Mesothelial cell of epicardium (in vitro differentiated cells): ENCODE measurements at regions not wholly inside any gene's neighbourhood (a gene's known extent, or its start where the extent isn't known, plus 50 kb on each side); places are given as distances from the start of the nearest gene placed in this dataset.

Experiments used
- DNase-seq, 2 experiments: peaks; one replicate each; pipeline ENCODE4 v3.0.0; 2021; ENCODE audit warnings: low spot score in 2 of 2; ENCODE audit not compliant: unreplicated experiment in 2 of 2
- H3K27ac Mint-ChIP-seq: 2 replicates; pipeline ENCODE4 v1.8.0; 2021; ENCODE audit warnings: mixed read lengths
- H3K27me3 Mint-ChIP-seq: 2 replicates; pipeline ENCODE4 v1.8.0; 2021; ENCODE audit warnings: low read depth, mixed read lengths
- H3K36me3 Mint-ChIP-seq: 2 replicates; pipeline ENCODE4 v1.8.0; 2021; ENCODE audit warnings: mixed read lengths
- H3K4me1 Mint-ChIP-seq: 2 replicates; pipeline ENCODE4 v1.8.0; 2021; ENCODE audit warnings: mixed read lengths
- H3K4me3 Mint-ChIP-seq: 2 replicates; pipeline ENCODE4 v1.8.0; 2021; ENCODE audit warnings: mild to moderate bottlenecking, moderate library complexity, mixed read lengths
- H3K9me3 Mint-ChIP-seq: 2 replicates; pipeline ENCODE4 v1.8.0; 2021; ENCODE audit warnings: mixed read lengths
- TF ChIP-seq, protein P1 (sequence below): fragments of 200-600 bp; sonication (generic); IDR thresholded peaks from one replicate; pipeline ENCODE4 v1.5.0; 2021; ENCODE audit warnings: antibody characterized with exemption; ENCODE audit not compliant: unreplicated experiment

GRCh38 chr5:158300256-158300655 lies 441.3 kb upstream of the CLINT1 start:
- DNase-seq: no peak
- Mint-ChIP-seq H3K36me3 (no peaks in the 10 kb centered on the region), H3K9me3 (peaks cover 21% of the 10 kb centered on the region), H3K27ac (no peak overlapping the region), H3K27me3 (peaks cover 11% of the 10 kb centered on the region), H3K4me1 (no peaks in the 10 kb centered on the region), H3K4me3 (no peak overlapping the region)
- TF ChIP-seq, protein P1, sequence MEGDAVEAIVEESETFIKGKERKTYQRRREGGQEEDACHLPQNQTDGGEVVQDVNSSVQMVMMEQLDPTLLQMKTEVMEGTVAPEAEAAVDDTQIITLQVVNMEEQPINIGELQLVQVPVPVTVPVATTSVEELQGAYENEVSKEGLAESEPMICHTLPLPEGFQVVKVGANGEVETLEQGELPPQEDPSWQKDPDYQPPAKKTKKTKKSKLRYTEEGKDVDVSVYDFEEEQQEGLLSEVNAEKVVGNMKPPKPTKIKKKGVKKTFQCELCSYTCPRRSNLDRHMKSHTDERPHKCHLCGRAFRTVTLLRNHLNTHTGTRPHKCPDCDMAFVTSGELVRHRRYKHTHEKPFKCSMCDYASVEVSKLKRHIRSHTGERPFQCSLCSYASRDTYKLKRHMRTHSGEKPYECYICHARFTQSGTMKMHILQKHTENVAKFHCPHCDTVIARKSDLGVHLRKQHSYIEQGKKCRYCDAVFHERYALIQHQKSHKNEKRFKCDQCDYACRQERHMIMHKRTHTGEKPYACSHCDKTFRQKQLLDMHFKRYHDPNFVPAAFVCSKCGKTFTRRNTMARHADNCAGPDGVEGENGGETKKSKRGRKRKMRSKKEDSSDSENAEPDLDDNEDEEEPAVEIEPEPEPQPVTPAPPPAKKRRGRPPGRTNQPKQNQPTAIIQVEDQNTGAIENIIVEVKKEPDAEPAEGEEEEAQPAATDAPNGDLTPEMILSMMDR: no peak

DNA sequence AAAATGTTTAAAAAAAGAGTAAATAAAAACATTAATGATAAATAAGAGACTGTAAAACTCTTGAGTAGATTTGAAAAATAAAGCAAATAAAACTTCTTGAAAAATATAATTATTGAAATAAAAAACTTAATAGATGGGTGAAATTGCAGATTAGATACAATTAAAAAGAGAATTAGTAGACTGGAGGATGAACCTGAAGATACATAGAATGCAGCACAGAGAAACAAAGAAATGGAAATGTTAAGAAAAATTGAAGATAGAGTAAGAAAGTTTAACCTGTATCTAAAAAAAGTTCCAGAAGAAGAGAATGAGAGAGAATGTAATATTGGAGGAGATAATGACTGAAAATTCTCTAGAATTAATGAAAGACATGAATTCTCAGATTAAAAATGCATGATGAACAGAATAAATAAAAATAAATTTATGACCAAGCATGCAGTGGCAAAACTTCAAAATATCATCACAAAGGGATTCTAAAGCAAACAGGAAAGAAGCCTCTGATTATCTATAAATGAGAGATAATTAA lies 438.1 kb upstream of the CLINT1 start:
- H3K27ac Mint-ChIP-seq: no peak overlapping the region
- TF ChIP-seq, protein P1: no peak

DNA sequence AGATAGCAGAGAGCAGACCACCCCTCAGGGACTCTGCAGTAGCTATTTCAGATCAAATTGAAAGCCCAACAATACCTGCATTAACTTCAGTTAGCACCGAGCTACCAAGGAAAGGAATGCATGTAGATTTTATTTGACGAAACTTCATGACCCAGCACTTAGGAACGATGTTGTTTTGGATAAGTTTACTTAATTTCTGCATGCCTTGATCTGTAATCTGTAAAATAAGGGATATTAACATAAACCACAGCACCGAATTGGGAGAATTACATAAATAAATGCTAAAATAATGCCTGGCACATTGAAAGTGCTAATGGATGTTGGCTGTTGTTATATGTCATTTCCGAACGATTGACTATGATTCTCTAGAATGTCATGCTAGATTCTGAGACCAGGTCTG lies 435.8 kb upstream of the CLINT1 start:
- Mint-ChIP-seq H3K9me3 (peaks cover 31% of the 10 kb centered on the region), H3K4me3 (no peak overlapping the region), H3K27me3 (peaks cover 18% of the 10 kb centered on the region), H3K4me1 (no peaks in the 10 kb centered on the region), H3K27ac (no peak overlapping the region), H3K36me3 (no peaks in the 10 kb centered on the region)
- TF ChIP-seq, protein P1: no peak
- DNase-seq: no peak

More for the DNA sequence above, 438.1 kb upstream of the CLINT1 start:
- Mint-ChIP-seq H3K27me3 (peaks cover 8% of the 10 kb centered on the region), H3K4me3 (no peak overlapping the region), H3K4me1 (no peaks in the 10 kb centered on the region), H3K36me3 (no peaks in the 10 kb centered on the region), H3K9me3 (peaks cover 34% of the 10 kb centered on the region)
- DNase-seq: no peak

DNA sequence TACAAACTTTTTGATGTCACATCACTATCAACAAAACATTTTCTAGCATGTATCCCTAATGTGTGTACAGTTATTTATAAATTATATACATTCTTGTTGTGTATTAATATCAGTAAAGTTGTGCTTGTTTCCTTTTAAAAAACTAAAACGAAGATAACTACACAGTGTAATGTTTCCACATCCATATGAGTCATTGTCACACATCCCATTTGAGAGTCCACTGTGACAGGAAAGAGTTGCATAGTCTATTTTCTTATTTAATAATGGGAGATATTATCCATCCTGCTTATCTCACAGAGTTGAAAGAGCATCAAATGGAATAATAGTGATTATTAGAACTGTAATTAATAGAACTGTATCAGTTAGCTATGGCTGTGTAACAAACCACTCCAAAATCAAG lies 434.0 kb upstream of the CLINT1 start:
- TF ChIP-seq, protein P1: no peak
- H3K27me3 Mint-ChIP-seq: peaks cover 20% of the 10 kb centered on the region
- DNase-seq: no peak
- peaks cover 3% of the 10 kb centered on the region for H3K4me1 Mint-ChIP-seq
- peaks cover 36% of the 10 kb centered on the region for H3K9me3 Mint-ChIP-seq
- H3K27ac Mint-ChIP-seq: no peak overlapping the region
- H3K4me3 Mint-ChIP-seq: no peak overlapping the region
- no peaks in the 10 kb centered on the region for H3K36me3 Mint-ChIP-seq

DNA sequence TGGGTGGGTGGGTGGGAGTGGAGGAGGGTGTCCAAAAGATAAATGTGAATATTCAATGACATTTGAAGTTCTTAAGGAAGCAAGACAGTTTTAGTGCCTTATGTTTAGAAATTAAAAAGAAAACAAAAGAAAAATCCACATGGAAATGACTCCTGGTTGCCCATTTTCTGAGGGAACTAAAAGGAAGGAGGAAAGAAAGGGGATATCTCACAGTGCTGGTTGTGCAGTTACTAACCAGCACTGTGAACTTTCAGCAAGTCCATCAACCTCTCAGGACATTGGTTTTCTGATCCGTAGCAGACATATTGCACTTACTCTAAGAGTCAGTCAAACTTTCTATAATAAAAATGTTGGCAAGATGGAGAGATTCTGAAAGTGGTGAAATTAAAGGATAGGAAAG lies 431.0 kb upstream of the CLINT1 start:
- Mint-ChIP-seq H3K9me3 (peaks cover 15% of the 10 kb centered on the region), H3K27me3 (peaks cover 20% of the 10 kb centered on the region), H3K27ac (no peak overlapping the region), H3K4me1 (peaks cover 8% of the 10 kb centered on the region), H3K4me3 (no peak overlapping the region), H3K36me3 (no peaks in the 10 kb centered on the region)
- DNase-seq: no peak
- TF ChIP-seq, protein P1: no peak

DNA sequence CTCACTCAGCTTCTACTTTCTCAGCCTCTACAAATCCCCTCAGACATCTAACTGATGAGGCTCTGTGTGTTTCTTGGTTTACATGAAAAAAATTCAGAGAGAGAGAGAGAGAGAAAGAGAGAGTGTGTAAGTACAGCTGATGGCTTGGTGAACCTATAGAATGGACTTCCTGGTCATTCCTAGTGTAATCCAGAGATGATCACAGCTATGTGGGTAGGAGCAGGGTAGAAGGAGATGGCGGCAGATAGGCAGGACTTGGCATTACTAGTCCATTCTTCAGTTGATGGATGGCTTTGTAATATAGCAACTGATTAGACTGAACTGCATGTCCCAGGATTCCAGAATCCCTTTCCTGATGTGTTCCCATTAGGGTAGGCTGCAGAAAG lies 429.3 kb upstream of the CLINT1 start:
- no peak for DNase-seq
- H3K9me3 Mint-ChIP-seq: peaks cover 8% of the 10 kb centered on the region
- TF ChIP-seq, protein P1: no peak
- peaks cover 20% of the 10 kb centered on the region for H3K27me3 Mint-ChIP-seq
- no peaks in the 10 kb centered on the region for H3K36me3 Mint-ChIP-seq
- H3K27ac Mint-ChIP-seq: peak overlapping the region; percentile 66
- no peak overlapping the region for H3K4me3 Mint-ChIP-seq
- H3K4me1 Mint-ChIP-seq: peaks cover 8% of the 10 kb centered on the region
